Endothelial cell of umbilical vein (primary cell): ENCODE measurements at regions not wholly inside any gene's neighbourhood (a gene's known extent, or its start where the extent isn't known, plus 50 kb on each side); places are given as distances from the start of the nearest gene placed in this dataset.
"Not testable (repeated sequence)": the region's sequence is repeated elsewhere in the genome, so short reads cannot be mapped to it uniquely, and the experiment has no call there.

ENCODE experiments used
- EZH2 ChIP-seq: IDR thresholded peaks from 2 replicates; pipeline ENCODE4 v1.6.1; 2012; ENCODE audit warnings: borderline replicate concordance, low read depth, mild to moderate bottlenecking, moderate library complexity, low read length, inconsistent platforms; ENCODE audit not compliant: severe bottlenecking
- MYC ChIP-seq: IDR thresholded peaks from one replicate; pipeline ENCODE4 v1.6.1; 2011; ENCODE audit warnings: mild to moderate bottlenecking, low read depth, low read length
- POLR2A ChIP-seq: IDR thresholded peaks from 2 replicates; pipeline ENCODE4 v1.6.1; 2012; ENCODE audit warnings: low read depth, mild to moderate bottlenecking, control low read depth, low read length
- POLR2AphosphoS5 ChIP-seq: IDR thresholded peaks from 2 replicates; pipeline ENCODE4 v1.6.1; 2012; ENCODE audit warnings: low read depth, mild to moderate bottlenecking, control low read depth, low read length, moderate library complexity; ENCODE audit not compliant: insufficient read depth
- TF ChIP-seq, protein P1 (sequence below), 2 donors: IDR thresholded peaks; 1 replicate in 1 of 2; 2 replicates in 1 of 2; pipeline ENCODE4 v1.5.1; 2011; ENCODE audit warnings: low read length in 2 of 2, mild to moderate bottlenecking in 2 of 2, moderate library complexity in 2 of 2, control low read depth in 1 of 2, inconsistent platforms in 1 of 2, low read depth in 1 of 2; ENCODE audit not compliant: insufficient read depth in 1 of 2; ENCODE audit errors: extremely low read depth in 1 of 2

DNA sequence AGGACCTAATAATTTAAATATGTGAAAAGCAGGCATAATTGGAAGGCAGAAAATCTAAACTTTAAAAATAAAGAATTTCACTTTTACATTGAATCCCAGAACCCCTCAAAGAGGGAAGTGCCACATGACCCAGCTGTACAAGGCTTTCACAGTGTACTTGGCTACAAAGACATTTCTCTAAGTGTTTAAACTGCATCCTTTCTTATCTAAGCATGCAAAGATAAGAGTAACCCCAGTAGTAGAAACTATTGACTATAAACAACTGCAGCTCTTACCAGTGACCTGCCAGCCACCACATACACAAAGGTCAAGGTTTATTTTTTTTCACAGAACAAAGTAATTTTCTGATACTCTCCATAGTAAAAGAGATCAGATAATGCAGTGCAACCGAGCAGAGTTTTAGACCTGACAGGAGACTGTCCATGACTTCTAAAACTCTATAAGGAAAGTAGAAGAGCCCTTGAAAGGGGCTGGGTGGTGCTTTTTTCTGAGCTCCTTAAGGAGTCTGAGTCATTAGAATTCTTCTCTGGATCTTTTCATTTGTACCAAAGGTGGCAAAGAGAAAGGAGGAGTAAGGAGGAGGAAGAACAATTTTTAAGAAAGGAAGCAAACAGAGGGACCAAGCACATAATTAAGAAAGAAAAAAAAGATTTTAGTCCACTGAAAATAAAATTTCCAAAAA lies 750.6 kb downstream of the PRIM2 start:
- TF ChIP-seq, protein P1, sequence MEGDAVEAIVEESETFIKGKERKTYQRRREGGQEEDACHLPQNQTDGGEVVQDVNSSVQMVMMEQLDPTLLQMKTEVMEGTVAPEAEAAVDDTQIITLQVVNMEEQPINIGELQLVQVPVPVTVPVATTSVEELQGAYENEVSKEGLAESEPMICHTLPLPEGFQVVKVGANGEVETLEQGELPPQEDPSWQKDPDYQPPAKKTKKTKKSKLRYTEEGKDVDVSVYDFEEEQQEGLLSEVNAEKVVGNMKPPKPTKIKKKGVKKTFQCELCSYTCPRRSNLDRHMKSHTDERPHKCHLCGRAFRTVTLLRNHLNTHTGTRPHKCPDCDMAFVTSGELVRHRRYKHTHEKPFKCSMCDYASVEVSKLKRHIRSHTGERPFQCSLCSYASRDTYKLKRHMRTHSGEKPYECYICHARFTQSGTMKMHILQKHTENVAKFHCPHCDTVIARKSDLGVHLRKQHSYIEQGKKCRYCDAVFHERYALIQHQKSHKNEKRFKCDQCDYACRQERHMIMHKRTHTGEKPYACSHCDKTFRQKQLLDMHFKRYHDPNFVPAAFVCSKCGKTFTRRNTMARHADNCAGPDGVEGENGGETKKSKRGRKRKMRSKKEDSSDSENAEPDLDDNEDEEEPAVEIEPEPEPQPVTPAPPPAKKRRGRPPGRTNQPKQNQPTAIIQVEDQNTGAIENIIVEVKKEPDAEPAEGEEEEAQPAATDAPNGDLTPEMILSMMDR (IDR thresholded peaks at IDR 0.05; ENCODE audit: extremely low read depth in 1 of 2, insufficient read depth in 1 of 2, low read depth in 1 of 2, low read length in 2 of 2), result not testable (repeated sequence)
- not testable (repeated sequence) for TF ChIP-seq MYC, POLR2AphosphoS5, POLR2A, EZH2
